ENCODE measurements at regions not wholly inside any gene's neighbourhood (a gene's known extent, or its start where the extent isn't known, plus 50 kb on each side); places are given as distances from the start of the nearest gene placed in this dataset.

- H3K27ac ChIP-seq (ENCODE audit: low read depth, low read length): no peak overlapping the region
- intact Hi-C loops (cut with micrococcal nuclease): no loop called here
- H3K4me1 ChIP-seq (ENCODE audit: control insufficient read depth in 1 of 2, insufficient read depth in 2 of 2, low read length in 2 of 2): no peaks in the 10 kb centered on the region
- no peak overlapping the region for H2AFZ ChIP-seq (ENCODE audit: low read depth, low read length, poor library complexity, severe bottlenecking)
- ChIA-PET POLR2A (no interaction called here), CTCF (no interaction called here), RAD21 (ENCODE audit: low non-redundant PET in 1 of 2, low total read pairs in 2 of 2, uncharacterized antibody in 2 of 2, unreplicated experiment in 2 of 2) (no interaction called here)
- no peak overlapping the region for H3K4me3 ChIP-seq (replicated peaks in 1 of 2; ENCODE audit: low read depth in 1 of 2, low read length in 2 of 2)
- BruUV-seq (replicated peaks): no TSS peak
- DNase-seq (ENCODE audit: low read depth, low spot score) (no peak), ATAC-seq (no peak)
- H3K4me2 ChIP-seq (ENCODE audit: low read length): no peak overlapping the region
- H3K27me3 ChIP-seq (ENCODE audit: insufficient read depth, low read length): no peaks in the 10 kb centered on the region
- H4K20me1 ChIP-seq (ENCODE audit: insufficient read depth): no peaks in the 10 kb centered on the region
- H3K9me3 ChIP-seq (ENCODE audit: control insufficient read depth in 1 of 2, insufficient read depth in 1 of 2, low read depth in 1 of 2, low read length in 2 of 2): peaks cover 0 to 3% of the 10 kb centered on the region in 2 experiments; a peak in 1 of 4 replicates
- no peaks in the 10 kb centered on the region for H3K79me2 ChIP-seq (ENCODE audit: insufficient read depth, low read length)
- H3K9ac ChIP-seq (ENCODE audit: low read length): no peak overlapping the region
- TF ChIP-seq SIN3A (IDR thresholded peaks at IDR 0.05; ENCODE audit: low read depth): no peak
- TF ChIP-seq POLR2A (IDR thresholded peaks at IDR 0.05; ENCODE audit: borderline replicate concordance, extremely low read depth, insufficient read depth, insufficient read length): no peak
- TF ChIP-seq JUND (IDR thresholded peaks at IDR 0.05): no peak
- TF ChIP-seq POLR2AphosphoS5 (IDR thresholded peaks at IDR 0.05; ENCODE audit: low read depth, low read length): no peak
- no peak for TF ChIP-seq TCF7L2 (IDR thresholded peaks at IDR 0.05; ENCODE audit: borderline replicate concordance, extremely low read depth, insufficient read depth, insufficient read length)
- no peak for TF ChIP-seq CTCF (IDR thresholded peaks at IDR 0.05 in 2 of 3, conservative IDR thresholded peaks at IDR 0.05 in 1 of 3; ENCODE audit: borderline replicate concordance in 1 of 3, insufficient read depth in 1 of 3, low read depth in 2 of 3, low read length in 2 of 3)
- no peak for TF ChIP-seq ZNF274 (IDR thresholded peaks at IDR 0.05; ENCODE audit: low read depth, low read length)
- TF ChIP-seq FOSL1 (IDR thresholded peaks at IDR 0.05; ENCODE audit: low read depth): no peak
- TF ChIP-seq SP1 (IDR thresholded peaks at IDR 0.05; ENCODE audit: low read depth): no peak
- TF ChIP-seq ELF1 (IDR thresholded peaks at IDR 0.05; ENCODE audit: borderline replicate concordance, low read depth): no peak
- TF ChIP-seq YY1 (IDR thresholded peaks at IDR 0.05; ENCODE audit: extremely low read depth, insufficient replicate concordance, low read depth, low read length): no peak
- H3K36me3 ChIP-seq (ENCODE audit: control insufficient read depth in 1 of 2, insufficient read depth in 2 of 2, low read length in 2 of 2): no peaks in the 10 kb centered on the region
- H3K9me2 ChIP-seq (ENCODE audit: insufficient read depth): no peaks in the 10 kb centered on the region
Observed at GRCh38 chr11:131206671-131207070, 163.7 kb upstream of the NTM start.
